HEK293T (cell line): ENCODE measurements at regions not wholly inside any gene's neighbourhood (a gene's known extent, or its start where the extent isn't known, plus 50 kb on each side); places are given as distances from the start of the nearest gene placed in this dataset.

ENCODE experiments used
- BHLHE40 ChIP-seq: fragments of 450-650 bp; IDR thresholded peaks from 2 replicates; pipeline ENCODE4 v1.6.1; 2016; ENCODE audit warnings: mild to moderate bottlenecking, moderate library complexity, borderline replicate concordance
- FOXM1 ChIP-seq: fragments of 450-650 bp; IDR thresholded peaks from 2 replicates; pipeline ENCODE4 v1.6.1; 2017; ENCODE audit warnings: mild to moderate bottlenecking, borderline replicate concordance
- HDGF ChIP-seq: fragments of 450-650 bp; IDR thresholded peaks from 2 replicates; pipeline ENCODE4 v1.6.1; 2017; ENCODE audit warnings: antibody characterized with exemption, borderline replicate concordance
- SUZ12 ChIP-seq: fragments of 450-650 bp; IDR thresholded peaks from 2 replicates; pipeline ENCODE4 v1.6.1; 2016; ENCODE audit warnings: mild to moderate bottlenecking
- ZNF384 ChIP-seq: fragments of 450-650 bp; IDR thresholded peaks from 2 replicates; pipeline ENCODE4 v1.6.1; 2016

- no peak for TF ChIP-seq HDGF
- no peak for TF ChIP-seq SUZ12
- TF ChIP-seq BHLHE40, result no peak
- no peak for TF ChIP-seq ZNF384
- TF ChIP-seq FOXM1, result no peak
These were observed 241.2 kb upstream of the STARD13 start for GRCh38 chr13:33526718-33527117.
